Endodermal cell (in vitro differentiated cells): ENCODE measurements at regions not wholly inside any gene's neighbourhood (a gene's known extent, or its start where the extent isn't known, plus 50 kb on each side); places are given as distances from the start of the nearest gene placed in this dataset.

Experiments used
- DNase-seq: peaks from one replicate; pipeline ENCODE4 v3.0.0-alpha.2; 2017
- H3K27ac ChIP-seq: 2 replicates; pipeline ENCODE4 v1.5.1; 2013; ENCODE audit warnings: mild to moderate bottlenecking, low read depth, low read length, moderate library complexity
- H3K27me3 ChIP-seq: 2 replicates; pipeline ENCODE4 v1.6.1; 2013; ENCODE audit warnings: mild to moderate bottlenecking, low read length, moderate library complexity; ENCODE audit not compliant: insufficient read depth, control insufficient read depth, poor library complexity, severe bottlenecking
- H3K36me3 ChIP-seq: 2 replicates; pipeline ENCODE4 v1.7.0; 2013; ENCODE audit warnings: mild to moderate bottlenecking, low read length, moderate library complexity; ENCODE audit not compliant: control insufficient read depth, insufficient read depth
- H3K4me1 ChIP-seq: one replicate; pipeline ENCODE4 v1.7.0; 2013; ENCODE audit warnings: low read length; ENCODE audit not compliant: control insufficient read depth, insufficient read depth
- H3K4me3 ChIP-seq: 2 replicates; pipeline ENCODE4 v1.5.1; 2013; ENCODE audit warnings: mild to moderate bottlenecking, low read length, moderate library complexity
- H3K9ac ChIP-seq: 2 replicates; pipeline ENCODE4 v1.6.1; 2013; ENCODE audit warnings: mild to moderate bottlenecking, low read length, moderate library complexity; ENCODE audit not compliant: poor library complexity, severe bottlenecking; ENCODE audit errors: extremely low read depth
- H3K9me3 ChIP-seq: 2 replicates; pipeline ENCODE4 v1.6.1; 2013; ENCODE audit warnings: mild to moderate bottlenecking, low read length, moderate library complexity; ENCODE audit not compliant: control insufficient read depth
- H3K27ac Mint-ChIP-seq: 2 replicates; pipeline ENCODE4 v1.8.0; 2020; ENCODE audit warnings: mixed read lengths
- H3K27me3 Mint-ChIP-seq: 2 replicates; pipeline ENCODE4 v1.8.0; 2021; ENCODE audit warnings: mild to moderate bottlenecking, mixed read lengths; ENCODE audit not compliant: insufficient read depth
- H3K36me3 Mint-ChIP-seq: 2 replicates; pipeline ENCODE4 v1.8.0; 2020; ENCODE audit warnings: low read depth, mixed read lengths
- H3K4me1 Mint-ChIP-seq: 2 replicates; pipeline ENCODE4 v1.8.0; 2020; ENCODE audit warnings: mixed read lengths
- H3K4me3 Mint-ChIP-seq: 2 replicates; pipeline ENCODE4 v1.8.0; 2020; ENCODE audit warnings: mild to moderate bottlenecking, moderate library complexity, mixed read lengths
- H3K9me3 Mint-ChIP-seq: 2 replicates; pipeline ENCODE4 v1.8.0; 2020; ENCODE audit warnings: mild to moderate bottlenecking, mixed read lengths
- CTCF ChIP-seq: fragments of 200-600 bp; sonication (generic); conservative IDR thresholded peaks from 2 replicates; pipeline ENCODE4 v1.5.0; 2021; ENCODE audit warnings: antibody characterized with exemption, mild to moderate bottlenecking
- WGBS, 2 experiments: methylation state at CpG; one replicate each; pipeline versions ENCODE4 v1.1.5 to v1.1.7; 2013; ENCODE audit warnings: missing lambda C conversion rate in 2 of 2, mixed read lengths in 1 of 2; ENCODE audit not compliant: insufficient coverage in 1 of 2, insufficient read length in 1 of 2; 5-methylcytosine and 5-hydroxymethylcytosine counted together

GRCh38 chr9:106755736-106756135 lies 107.2 kb upstream of the ZNF462 start:
- TF ChIP-seq CTCF: no peak

GRCh38 chr9:106757514-106757913 lies 105.5 kb upstream of the ZNF462 start:
- Histone ChIP-seq H3K9ac (no peak overlapping the region), H3K36me3 (no peaks in the 10 kb centered on the region), H3K4me1 (peaks cover 6% of the 10 kb centered on the region), H3K27me3 (peaks cover 20% of the 10 kb centered on the region), H3K9me3 (no peaks in the 10 kb centered on the region), H3K4me3 (no peak overlapping the region), H3K27ac (no peak overlapping the region)
- H3K27me3 Mint-ChIP-seq: peaks cover 36% of the 10 kb centered on the region
- no peaks in the 10 kb centered on the region for H3K36me3 Mint-ChIP-seq
- no peak overlapping the region for H3K27ac Mint-ChIP-seq
- no peaks in the 10 kb centered on the region for H3K9me3 Mint-ChIP-seq
- H3K4me1 Mint-ChIP-seq: peaks cover 27% of the 10 kb centered on the region
- no peak for TF ChIP-seq CTCF
- H3K4me3 Mint-ChIP-seq: no peak overlapping the region
- peak; percentile 51 for DNase-seq
- WGBS, 2 experiments: 67% methylated on average over 2 of the region's 2 CpGs; no CpG with 5 or more reads in 1 of the 2 experiments

More at GRCh38 chr9:106755736-106756135, 107.2 kb upstream of the ZNF462 start:
- H3K9me3 Mint-ChIP-seq: no peaks in the 10 kb centered on the region
- peaks cover 34% of the 10 kb centered on the region for H3K27me3 ChIP-seq
- no peaks in the 10 kb centered on the region for H3K9me3 ChIP-seq
- H3K9ac ChIP-seq: no peak overlapping the region
- H3K36me3 ChIP-seq: no peaks in the 10 kb centered on the region
- DNase-seq: no peak
- H3K4me3 Mint-ChIP-seq: no peak overlapping the region
- peak overlapping the region; percentile 12 for H3K27ac Mint-ChIP-seq
- no peak overlapping the region for H3K4me3 ChIP-seq
- no peak overlapping the region for H3K27ac ChIP-seq
- H3K36me3 Mint-ChIP-seq: no peaks in the 10 kb centered on the region
- peaks cover 54% of the 10 kb centered on the region for H3K27me3 Mint-ChIP-seq
- peaks cover 10% of the 10 kb centered on the region for H3K4me1 ChIP-seq
- 90 to 93% methylated on average over 6 to 7 of the region's 7 CpGs for WGBS, 2 experiments
- H3K4me1 Mint-ChIP-seq: peaks cover 32% of the 10 kb centered on the region

GRCh38 chr9:106758911-106759310 lies 104.1 kb upstream of the ZNF462 start:
- Histone ChIP-seq H3K4me1 (no peaks in the 10 kb centered on the region), H3K9ac (no peak overlapping the region), H3K4me3 (no peak overlapping the region), H3K36me3 (no peaks in the 10 kb centered on the region), H3K27ac (no peak overlapping the region), H3K27me3 (peaks cover 20% of the 10 kb centered on the region), H3K9me3 (no peaks in the 10 kb centered on the region)
- H3K27ac Mint-ChIP-seq: peak overlapping the region; percentile 72
- H3K4me1 Mint-ChIP-seq: peaks cover 15% of the 10 kb centered on the region
- no peaks in the 10 kb centered on the region for H3K36me3 Mint-ChIP-seq
- H3K27me3 Mint-ChIP-seq: peaks cover 30% of the 10 kb centered on the region
- TF ChIP-seq CTCF: no peak
- WGBS, 2 experiments: 37% methylated on average over 1 of the region's 1 CpG; no CpG with 5 or more reads in 1 of the 2 experiments
- DNase-seq: no peak
- H3K4me3 Mint-ChIP-seq: no peak overlapping the region
- H3K9me3 Mint-ChIP-seq: no peaks in the 10 kb centered on the region
